ENCODE measurements at regions not wholly inside any gene's neighbourhood (a gene's known extent, or its start where the extent isn't known, plus 50 kb on each side); places are given as distances from the start of the nearest gene placed in this dataset.

DNA sequence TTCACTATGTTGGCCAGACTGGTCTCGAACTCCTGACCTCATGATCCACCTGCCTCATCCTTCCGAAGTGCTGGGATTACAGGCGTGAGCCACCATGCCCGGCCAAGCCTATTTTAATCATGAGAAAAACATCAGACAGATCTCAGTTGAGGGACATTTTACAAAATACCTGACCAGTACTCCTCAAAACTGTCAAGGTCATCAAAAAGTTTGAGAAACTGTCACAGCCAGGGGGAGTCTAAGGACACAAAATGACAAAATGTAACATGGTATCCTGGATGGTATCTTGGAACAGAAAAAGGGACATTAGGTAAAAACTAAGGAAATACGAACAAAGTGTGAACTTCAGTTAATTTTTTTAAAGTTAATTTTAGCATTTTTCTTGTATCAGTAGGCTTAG lies 219.8 kb upstream of the PPP1R3A start:
- TF ChIP-seq EZH2 (IDR thresholded peaks at IDR 0.05; ENCODE audit: insufficient read depth, poor library complexity, severe bottlenecking) (no peak), EZH2phosphoT487 (IDR thresholded peaks at IDR 0.05; ENCODE audit: insufficient read depth, low read depth) (no peak)
